Activated naive CD4-positive, alpha-beta T cell (primary cell): ENCODE measurements at regions not wholly inside any gene's neighbourhood (a gene's known extent, or its start where the extent isn't known, plus 50 kb on each side); places are given as distances from the start of the nearest gene placed in this dataset.
"Not testable (repeated sequence)": the region's sequence is repeated elsewhere in the genome, so short reads cannot be mapped to it uniquely, and the experiment has no call there.

ENCODE experiments used
- DNase-seq, 4 experiments: peaks; one replicate each; lab custom pipeline; 2025; lab: John Stamatoyannopoulos, UW

DNA sequence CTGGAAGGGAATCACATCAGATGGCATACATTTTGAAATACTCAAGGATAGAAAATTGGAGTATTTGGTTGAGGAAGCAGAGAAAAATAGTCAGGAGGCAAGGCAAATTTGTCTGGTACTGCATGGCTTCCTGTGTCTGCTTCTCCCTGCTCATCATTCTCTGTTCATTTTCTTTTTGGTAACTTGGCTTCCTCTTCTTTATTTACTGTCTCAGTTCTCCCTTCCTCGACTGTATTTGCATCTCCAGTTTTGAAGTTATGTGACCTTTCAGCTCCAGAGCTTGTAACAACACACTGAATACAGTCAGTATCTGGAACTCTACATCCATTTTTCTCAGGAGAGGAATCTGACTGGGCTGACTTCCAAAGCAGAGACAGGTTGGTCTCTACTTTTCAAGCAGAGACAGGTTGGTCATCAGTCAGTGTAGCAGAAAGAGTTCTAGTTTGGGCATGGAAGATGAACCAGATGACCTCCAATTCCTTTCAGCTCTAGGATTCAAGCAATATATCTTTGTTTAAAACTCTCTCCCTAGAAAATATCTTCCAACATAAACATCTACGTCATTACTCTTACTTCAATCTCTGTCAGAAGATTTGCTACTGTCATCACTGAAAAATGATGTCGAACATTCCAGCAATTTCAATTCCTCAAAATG, 571.2 kb downstream of the ADGRL2 start:
- DNase-seq, result no peak

- no peak for DNase-seq
Measured at GRCh38 chr1:82367456-82367855, 566.7 kb downstream of the ADGRL2 start.

DNA sequence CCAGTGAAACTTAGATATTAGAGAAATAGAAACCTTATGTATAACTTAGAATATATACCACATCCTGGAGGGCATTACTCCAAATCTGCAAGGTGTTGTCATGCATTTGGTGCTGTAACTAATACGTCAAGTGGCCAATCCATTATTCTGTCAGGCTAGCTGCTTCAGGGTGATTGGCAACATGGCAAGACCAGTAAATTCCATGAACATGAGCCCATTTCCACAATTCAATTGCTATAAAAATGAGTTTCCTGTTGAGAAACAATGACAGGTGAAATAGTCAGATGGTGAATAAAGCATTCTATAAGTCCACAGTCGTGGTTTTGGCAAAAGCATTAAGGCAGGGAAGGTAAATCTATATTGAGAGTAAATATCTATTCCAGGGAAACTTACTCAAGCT, 566.0 kb downstream of the ADGRL2 start:
- DNase-seq, result no peak

DNA sequence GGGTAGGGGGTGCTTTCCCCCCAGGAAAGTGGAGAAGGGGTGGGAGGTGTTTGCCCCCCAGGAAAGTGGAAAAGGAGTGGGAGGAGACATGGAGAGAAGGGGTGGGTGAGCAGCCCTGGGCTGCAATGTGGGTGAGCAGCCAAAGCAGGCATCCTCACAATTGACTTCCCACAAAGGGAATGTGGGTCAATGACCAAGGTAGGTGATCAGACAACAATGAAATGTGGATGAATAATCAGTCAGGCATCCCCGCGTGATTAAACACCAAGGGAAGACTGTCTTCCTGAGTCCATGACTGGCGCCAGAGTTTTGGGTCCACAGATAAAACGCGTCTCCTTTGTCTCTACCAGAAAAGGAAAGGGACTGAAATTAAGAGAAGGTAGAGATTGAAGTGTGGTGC, 558.8 kb downstream of the ADGRL2 start:
- DNase-seq, result not testable (repeated sequence)

DNA sequence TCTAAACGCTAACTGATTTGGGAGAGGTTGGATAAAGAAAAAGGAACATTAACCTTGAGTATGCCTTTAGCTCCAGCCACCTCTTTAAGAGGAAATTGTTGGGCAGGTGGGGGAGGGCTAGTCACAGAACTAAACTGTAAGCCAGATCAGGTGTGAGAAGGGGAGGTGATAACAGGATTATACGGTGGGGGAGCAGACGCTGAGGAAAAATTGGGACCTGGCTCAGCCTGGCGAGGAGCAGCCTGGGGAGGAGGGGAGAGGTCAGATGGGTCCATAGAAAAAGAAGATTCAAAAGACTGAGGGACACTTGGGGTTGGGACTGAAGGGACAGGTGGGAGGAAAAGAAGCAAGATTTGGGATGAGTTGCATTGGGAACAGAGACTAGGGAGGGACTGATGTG, 558.0 kb downstream of the ADGRL2 start:
- DNase-seq, result not testable (repeated sequence)

DNA sequence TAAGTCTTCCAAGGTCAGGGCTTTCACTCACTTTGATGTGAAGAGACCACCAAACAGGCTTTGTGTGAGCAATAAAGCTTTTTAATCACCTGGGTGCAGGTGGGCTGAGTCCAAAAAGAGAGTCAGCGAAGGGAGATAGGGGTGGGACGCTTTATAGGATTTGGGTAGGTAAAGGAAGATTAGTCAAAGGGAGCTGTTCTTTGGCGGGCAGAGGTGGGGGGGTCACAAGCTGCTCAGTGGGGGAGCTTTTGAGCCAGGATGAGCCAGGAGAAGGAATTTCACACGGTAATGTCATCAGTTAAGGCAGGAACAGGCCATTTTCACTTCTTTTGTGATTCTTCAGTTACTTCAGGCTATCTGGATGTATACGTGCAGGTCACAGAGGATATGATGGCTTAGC, 553.8 kb downstream of the ADGRL2 start:
- not testable (repeated sequence) for DNase-seq

DNA sequence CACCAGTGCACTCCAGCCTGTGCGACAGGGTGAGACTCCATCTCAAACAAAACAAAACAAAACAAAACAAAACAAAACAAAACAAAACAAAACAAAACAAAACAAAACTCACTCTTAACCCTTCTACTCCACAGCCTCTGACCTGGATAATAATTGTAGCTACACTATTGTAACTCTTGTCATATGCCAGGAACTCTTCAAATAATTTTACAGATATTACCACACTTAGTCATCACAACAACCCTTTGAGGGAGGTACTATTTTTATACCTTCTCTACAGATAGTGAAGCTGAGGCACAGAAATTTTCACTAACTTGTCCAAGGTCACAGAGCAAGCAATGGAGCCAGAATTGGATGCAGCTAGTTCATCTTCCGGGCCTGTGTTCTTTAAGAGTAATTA, 547.8 kb downstream of the ADGRL2 start:
- DNase-seq, result no peak

DNA sequence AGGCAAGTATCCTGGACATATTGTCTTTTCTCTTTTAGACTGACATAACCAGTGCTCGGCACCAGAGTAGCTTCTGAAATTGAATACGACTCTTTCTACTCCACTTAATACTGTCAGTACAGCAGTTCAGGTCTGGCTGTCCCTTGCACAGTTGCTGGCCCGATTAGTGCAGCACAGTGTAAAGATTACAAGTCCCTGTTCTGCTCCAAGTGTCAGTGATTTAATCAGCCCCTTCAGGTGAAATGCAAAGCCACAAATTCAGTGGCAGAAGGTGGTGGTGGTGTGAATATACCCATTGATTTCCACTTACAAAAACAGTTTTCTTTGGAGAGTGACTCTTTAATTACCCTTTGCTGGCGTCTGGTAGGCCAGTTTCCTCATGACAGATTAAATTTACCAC, 545.4 kb downstream of the ADGRL2 start:
- no peak for DNase-seq

- no peak for DNase-seq
Measured at GRCh38 chr1:82343381-82343780, 542.6 kb downstream of the ADGRL2 start.

DNA sequence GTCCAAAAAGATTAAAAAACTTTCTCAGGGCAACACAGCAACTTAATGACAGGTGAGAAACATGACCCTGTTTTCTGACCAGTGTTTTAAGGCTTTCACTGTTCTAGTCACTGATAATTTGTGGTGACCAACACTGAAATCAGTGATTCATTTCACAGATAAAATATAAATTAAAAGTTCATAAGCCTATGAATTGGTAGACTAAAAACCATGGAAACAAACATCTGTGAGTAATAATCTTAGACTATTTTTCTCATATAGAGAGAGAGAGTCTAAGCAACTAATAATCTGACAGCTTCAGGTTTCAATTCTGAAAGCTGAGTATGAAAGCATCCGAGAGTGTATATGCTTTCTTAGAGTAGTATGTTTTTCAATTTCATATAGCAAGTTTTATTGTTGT, 536.9 kb downstream of the ADGRL2 start:
- no peak for DNase-seq

- DNase-seq, result no peak
Measured at GRCh38 chr1:82330330-82330729, 529.6 kb downstream of the ADGRL2 start.

GRCh38 chr1:82329226-82329625, 528.5 kb downstream of the ADGRL2 start:
- no peak for DNase-seq

DNA sequence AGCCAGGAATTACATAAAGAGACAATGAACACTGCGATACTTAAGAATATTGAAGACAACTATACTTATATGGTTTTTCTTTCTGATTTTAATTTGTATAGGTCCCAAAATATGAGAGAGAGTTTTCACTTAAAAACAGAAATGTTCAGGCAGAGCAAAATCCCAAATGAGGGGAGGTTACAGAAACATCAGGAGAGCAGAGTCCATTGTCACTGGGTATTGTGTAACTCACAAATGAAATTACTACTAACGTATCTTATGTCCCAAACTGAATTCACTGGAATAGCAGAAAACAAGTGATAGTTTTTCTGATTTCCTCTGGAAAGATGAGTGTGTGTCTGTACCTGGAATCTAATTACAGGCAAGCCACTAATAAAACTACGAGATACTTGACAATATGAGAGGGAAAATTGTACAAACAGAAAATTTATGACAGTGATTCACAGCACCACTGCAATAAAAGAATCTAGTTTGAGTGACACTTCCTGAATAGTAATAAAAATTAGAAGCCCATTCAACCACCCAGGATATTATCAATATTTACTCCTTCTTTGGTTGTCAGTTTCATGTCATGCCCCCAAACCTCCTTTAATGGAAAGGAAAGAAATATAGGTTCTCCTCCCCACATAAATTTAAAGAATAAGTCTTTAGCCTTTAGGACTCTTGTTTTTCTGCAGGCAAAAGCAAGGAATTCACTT, 522.6 kb downstream of the ADGRL2 start:
- DNase-seq, result no peak

GRCh38 chr1:82321794-82322193, 521.1 kb downstream of the ADGRL2 start:
- DNase-seq, result no peak

DNA sequence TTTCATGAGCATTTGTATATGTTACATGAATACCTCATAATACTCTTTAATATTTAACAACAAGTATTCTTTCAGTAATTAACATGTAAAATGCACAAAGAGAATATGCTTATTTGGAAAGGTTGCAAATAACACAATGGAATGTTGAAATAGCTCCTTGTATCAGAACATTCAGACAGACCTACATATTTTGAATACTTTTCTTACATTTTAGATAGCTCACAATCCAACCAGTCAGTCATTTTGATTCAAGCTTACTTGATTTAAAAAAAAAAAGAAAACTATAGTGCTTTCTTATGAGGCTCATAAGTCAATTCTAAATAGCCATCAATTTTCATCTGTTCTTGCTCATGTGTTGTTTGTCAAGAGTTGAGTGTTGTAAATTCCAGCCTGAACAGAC, 518.8 kb downstream of the ADGRL2 start:
- no peak for DNase-seq

DNA sequence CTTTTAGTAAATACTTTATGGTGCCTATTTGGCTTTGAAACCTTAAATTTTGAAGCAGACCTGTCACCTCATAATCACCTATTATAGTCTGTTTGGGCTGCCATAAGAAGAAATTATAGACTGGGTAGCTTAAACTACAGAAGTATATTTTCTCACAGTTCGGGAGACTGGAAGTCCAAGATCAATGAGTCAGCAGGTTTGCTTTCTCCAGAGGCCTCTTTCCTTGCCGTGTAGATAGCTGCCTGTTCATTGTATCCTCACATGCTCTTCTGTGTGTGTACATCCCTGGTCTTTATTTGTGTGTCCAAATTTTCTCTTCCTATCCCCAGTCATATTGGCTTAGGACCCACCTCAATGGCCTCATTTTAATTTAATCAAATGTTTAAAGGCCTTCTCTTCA, 518.2 kb downstream of the ADGRL2 start:
- DNase-seq, result no peak

GRCh38 chr1:82318265-82318664, 517.5 kb downstream of the ADGRL2 start:
- no peak for DNase-seq

DNA sequence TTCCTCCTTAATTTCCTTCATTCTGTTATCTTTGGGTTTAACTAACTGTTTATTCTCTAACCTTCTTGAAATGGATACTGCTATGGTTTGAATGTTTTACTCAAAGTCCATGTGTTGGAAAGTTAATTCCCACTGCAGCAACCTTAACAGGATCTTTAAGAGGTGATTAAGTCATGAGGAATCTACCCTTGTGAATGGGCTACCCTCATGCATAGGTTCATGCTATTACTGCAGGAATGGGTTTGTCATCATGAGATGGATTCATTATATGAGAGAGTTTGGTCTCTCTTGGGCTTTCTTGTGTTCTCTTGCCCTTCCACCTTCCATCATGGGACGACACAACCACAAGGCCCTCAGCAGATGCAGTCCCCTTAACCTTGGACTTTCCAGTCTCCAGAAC, 516.9 kb downstream of the ADGRL2 start:
- no peak for DNase-seq

DNA sequence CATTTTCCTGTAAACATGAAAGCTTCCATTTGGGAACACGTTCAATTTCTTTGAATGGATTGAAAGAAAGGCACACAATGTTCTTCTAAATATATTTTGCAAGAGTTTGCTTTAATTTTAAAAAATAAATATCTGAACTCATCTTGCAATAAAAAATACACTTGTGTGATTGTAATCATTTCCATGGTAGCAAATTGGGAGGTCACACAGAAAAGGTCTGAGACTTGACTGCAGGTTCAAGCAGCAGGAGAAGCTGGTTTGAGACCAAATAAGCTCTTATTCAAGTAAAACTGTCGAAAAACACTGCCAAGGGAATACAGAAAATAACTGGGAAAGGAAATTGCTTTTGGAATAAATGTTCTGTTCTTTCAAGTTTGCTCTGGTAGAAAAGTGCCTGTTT, 498.9 kb downstream of the ADGRL2 start:
- DNase-seq, result no peak

DNA sequence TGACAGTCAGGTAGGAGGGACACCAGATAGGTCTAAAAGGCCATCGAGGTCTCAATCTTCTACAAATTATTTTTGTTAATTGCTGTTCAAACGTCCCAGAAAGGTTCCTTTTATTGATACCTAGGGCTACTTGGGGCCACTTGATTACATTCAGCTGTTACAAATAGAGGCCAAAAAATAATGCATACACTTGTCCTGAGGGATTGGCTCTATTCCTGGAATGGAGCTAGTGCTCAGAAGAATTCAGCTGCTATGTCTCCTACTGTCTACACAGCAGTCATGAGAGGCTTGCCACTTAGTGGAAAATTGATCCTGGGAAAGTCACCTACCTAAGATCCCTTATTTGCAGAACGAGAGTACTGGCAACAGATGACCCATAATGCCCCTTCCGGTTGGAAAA, 498.3 kb downstream of the ADGRL2 start:
- no peak for DNase-seq

- DNase-seq, result no peak
Measured at GRCh38 chr1:82297139-82297896, 496.6 kb downstream of the ADGRL2 start.

DNA sequence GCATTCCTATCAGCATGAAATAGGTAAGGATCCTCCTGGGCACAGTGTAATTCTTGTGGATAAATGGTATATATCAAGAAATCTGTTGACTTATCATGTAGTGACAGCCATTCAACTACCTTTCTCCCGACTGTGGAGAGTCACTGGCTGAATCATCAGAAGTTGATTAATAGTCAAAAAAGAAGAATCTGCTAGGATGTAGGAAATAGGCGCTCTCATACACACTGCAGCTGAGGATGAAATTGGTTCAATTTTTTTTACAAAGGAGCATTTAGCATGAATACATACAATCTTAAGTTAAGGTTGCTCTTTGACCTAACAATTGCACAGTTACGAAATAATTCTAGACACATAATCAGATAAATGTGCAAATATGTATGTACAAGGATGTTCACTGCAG, 486.8 kb downstream of the ADGRL2 start:
- DNase-seq, result no peak

GRCh38 chr1:82284213-82284612, 483.5 kb downstream of the ADGRL2 start:
- DNase-seq, result no peak
